SK-N-DZ (cell line): ENCODE measurements at regions not wholly inside any gene's neighbourhood (a gene's known extent, or its start where the extent isn't known, plus 50 kb on each side); places are given as distances from the start of the nearest gene placed in this dataset.

ENCODE experiments used
- DNase-seq: peaks from one replicate; pipeline ENCODE4 v3.0.0-alpha.2; 2015; ENCODE audit warnings: low spot score

- no peak for DNase-seq
Observed at GRCh38 chr2:2931318-2932075, 446.1 kb downstream of the EIPR1 start.

DNA sequence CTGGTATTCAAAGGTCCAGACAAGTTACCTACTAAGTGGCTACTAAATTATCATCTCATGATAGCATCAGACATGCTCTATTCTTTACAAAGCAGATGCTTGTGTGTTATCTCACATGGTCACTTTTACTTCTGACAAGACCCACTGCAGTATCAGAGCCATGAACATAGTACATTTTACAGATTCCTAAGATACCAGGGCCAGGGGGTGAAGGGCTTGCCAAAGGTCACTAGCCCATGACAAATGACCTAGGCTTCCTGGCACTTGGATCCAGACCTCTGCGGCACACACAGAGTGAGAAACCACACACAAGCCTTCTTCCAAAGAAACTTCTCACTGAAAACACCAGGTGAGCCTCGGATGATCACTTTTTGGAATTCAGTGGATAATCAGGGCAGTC lies 446.8 kb downstream of the EIPR1 start:
- DNase-seq = no peak

DNA sequence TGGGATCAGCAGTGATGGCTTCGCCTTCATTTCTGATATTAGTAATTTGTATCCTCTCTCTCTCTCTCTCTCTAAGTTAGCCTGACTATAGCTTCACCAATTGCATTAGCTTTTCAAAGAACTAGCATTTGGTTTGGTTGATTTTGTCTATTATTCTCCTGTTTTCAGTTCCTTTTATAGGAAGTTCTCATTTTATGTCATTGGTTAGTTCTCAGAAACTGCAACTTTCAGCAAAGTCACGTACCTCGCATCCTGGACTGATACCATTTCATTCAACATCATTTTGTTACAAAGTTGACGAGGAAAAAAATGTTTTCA lies 450.8 kb downstream of the EIPR1 start:
- no peak for DNase-seq

- no peak for DNase-seq
Observed at GRCh38 chr2:2926009-2926857, 451.4 kb downstream of the EIPR1 start.

DNA sequence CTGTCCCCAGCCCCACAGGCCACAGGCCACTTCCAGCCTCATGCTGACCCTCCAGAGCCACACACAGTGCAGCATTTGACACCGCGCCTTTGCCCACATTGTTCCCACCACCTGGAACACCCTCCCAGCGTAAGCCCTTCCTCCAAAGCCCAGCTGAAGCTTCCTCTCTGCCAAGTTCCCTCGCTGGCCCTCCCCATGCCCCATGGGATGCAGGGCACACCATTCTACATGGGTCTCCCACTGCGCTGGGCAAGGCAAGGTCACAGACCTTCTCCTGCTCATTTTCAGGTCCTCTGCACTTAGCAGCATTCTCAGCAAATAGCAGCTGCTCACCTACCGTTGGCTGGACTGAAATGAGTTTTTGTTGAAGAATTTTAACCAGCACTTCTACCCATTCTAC lies 455.5 kb downstream of the EIPR1 start:
- DNase-seq = no peak

- no peak for DNase-seq
Observed at GRCh38 chr2:2921011-2921720, 456.5 kb downstream of the EIPR1 start.

DNA sequence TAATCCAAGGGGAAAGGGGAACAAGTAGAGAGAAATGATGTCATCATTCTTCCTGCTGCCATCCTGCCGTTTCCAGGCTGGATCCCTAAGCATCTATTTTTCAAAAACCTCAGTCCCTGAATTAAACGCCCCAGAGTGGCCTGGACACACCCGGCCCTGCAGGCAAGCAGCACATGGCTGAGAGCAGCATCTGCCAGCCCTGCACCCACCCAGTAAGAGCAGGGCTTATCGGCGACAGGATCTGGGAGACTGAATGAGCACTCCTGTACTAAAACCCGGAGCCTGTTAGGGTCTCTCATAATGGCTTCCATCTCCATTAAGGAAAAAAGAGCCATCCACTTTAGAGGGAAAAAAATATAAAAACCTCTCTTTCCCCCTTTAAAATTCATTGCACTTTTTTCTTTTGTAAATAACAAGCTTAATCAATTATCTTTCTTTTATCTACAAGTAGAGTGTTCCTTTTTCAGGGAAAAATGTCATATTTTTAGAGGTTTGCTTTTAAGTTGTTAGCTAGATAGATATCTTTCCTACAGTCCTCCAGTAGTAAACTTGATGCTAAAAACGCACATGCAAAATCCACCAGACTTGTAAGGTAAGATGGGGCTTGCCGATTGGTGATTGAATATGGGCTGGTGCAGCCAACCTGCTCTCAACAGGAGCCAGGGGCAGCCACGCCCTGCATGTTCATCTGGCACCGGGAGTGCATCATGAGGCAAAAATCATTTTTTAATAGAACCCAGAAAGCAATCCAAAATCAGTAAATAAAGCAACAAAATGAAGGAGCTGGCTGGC lies 457.8 kb downstream of the EIPR1 start:
- DNase-seq = peak; percentile 96

GRCh38 chr2:2919026-2919425 lies 458.6 kb downstream of the EIPR1 start:
- DNase-seq = no peak

- DNase-seq = no peak
Observed at GRCh38 chr2:2916621-2917020, 461.0 kb downstream of the EIPR1 start.

GRCh38 chr2:2914252-2914651 lies 463.4 kb downstream of the EIPR1 start:
- no peak for DNase-seq

DNA sequence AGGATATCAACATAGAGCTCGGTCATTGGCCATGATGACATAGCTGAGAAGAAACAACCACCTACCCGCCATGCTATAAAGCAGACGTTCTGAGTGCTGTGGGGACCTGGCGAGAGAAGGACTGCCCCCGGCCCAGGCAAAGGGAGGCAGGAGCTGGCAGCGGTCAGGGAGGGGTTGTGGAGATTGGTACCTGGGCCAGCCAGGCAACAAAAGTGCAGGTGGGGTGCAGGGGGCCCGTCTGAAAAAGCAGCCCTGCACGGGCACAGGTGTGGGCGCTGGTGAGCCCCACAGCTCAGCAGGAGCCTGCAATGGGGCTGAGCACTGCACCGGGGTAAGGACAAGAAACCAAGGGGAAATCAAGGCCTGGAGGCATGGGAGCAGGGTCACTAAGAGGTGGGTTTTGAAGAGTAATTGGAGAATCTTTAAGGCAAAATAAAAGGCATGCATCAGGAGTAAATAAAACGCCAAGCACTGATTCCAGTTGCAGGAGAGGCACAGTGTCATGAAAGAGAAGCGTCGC lies 464.0 kb downstream of the EIPR1 start:
- DNase-seq = no peak

- DNase-seq = no peak
Observed at GRCh38 chr2:2912731-2913130, 464.9 kb downstream of the EIPR1 start.

GRCh38 chr2:2912293-2912692 lies 465.3 kb downstream of the EIPR1 start:
- no peak for DNase-seq

DNA sequence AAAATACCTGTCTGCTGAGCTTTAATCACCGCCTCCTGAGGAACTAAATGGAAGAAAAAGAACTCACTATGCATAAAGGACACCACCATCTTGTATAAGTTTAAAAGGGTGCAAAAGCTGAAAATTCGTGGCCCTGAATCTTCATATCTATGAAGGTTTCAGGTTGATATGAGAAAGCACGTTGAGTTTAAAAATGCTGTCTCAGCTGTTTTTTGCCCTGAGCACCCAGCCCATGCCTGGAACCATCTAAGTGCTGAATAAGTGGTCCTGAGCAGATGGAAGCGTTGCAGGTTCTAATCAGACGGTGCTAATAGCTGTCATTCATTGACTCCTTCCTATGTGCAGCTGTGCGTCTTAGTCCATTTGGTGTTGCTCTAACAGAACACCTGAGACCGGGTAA lies 467.4 kb downstream of the EIPR1 start:
- no peak for DNase-seq

GRCh38 chr2:2909086-2910035 lies 468.3 kb downstream of the EIPR1 start:
- DNase-seq = no peak

DNA sequence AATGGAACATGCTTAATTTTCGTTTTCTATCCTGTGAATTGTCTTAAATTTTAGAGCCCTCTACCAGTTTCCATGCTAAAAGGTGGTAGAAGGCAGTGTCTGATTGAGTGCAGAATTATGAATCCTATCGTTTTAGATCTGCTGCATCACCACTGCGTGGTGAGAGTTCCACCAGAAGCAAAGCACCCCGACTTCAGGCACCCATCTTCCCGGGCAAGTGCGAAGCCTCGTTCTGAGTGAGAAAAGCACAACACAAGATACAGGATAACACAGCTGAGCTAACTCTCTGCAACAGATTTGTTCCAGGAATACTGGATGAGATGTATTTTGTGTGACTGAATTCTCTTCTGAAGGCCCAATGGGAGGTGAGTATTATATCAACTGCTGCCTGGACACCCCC lies 471.5 kb downstream of the EIPR1 start:
- no peak for DNase-seq

GRCh38 chr2:2904721-2905350 lies 472.8 kb downstream of the EIPR1 start:
- peak; percentile 37 for DNase-seq

DNA sequence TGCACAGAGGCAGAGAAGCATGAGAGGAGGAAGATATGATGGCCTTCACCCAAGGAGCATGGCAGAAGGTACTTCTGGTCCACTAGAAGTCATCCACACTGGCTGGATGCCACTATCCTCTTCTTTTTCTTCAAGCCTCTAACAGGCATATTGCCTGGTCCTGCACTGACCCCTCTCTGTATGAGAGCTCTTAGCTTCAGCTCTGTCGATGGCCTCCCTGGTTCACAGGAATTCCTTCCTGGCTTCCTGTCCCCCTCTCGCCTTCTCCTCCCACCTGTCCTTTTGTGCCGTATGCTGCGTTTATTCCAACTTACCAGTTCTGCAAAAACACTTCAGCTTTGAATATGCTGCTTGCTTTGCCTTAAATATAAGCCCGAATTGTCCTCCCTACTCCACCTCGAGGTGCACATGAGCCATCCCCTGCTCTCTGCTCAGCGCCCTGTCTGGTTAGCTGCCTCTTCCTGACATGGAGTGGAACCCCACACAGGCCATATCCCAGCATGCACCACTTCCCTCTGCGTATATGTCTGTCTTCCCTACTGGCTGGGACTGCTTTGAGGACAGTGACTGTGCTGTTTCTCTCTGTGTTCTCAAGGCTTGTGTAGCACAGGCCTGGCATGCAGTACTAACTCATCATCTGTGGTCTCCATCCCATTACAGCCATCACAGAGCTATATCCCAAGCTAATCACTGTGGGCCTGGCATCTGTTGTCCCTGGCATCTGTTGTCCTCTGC lies 474.9 kb downstream of the EIPR1 start:
- no peak for DNase-seq
